Activated T-cell treated with anti-CD3 and anti-CD28 coated beads, Interleukin-2, amount 50 U/mL, for 1 hour (primary cell): ENCODE measurements at regions not wholly inside any gene's neighbourhood (a gene's known extent, or its start where the extent isn't known, plus 50 kb on each side); places are given as distances from the start of the nearest gene placed in this dataset.
"Not testable (repeated sequence)": the region's sequence is repeated elsewhere in the genome, so short reads cannot be mapped to it uniquely, and the experiment has no call there.

Source experiments
- DNase-seq: peaks from one replicate; pipeline ENCODE4 v3.0.0-alpha.2; 2020

DNA sequence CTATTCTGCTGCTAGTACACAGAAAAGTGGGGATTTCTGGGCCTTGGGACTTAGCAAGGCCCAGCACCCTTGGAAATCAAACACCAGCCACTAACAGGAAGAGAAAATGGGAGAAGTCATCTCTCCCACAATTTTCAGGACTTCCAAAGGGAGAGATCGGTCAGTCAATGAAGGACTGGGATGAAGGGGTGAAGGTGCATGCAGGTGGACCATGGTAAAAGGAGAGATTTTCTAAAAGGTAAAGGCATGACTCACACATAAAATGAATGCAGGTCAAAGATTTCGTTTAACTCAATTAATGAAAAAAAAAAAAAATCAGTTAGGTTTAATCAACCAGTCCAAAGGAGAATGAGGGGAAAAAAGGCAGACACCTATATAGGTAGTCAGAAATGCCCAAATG, 176.4 kb upstream of the PROK2 start:
- DNase-seq = no peak

- DNase-seq = no peak
Observed at GRCh38 chr3:71958533-71958932, 173.6 kb upstream of the PROK2 start.

GRCh38 chr3:71956716-71957115, 171.8 kb upstream of the PROK2 start:
- DNase-seq = no peak

DNA sequence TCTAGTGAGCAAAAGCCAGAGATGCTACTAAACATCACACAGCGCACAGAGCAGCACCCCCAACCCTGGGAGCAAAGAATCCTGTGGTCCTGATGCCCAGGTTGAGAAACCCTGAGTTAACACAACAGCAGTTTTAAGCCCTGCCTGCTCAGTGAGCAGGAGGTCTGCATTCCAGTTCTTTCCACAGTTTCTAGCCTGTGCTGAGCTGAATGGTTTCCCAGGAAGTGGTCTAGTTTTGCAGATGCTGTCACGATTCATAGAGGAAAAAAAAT, 171.1 kb upstream of the PROK2 start:
- no peak for DNase-seq

GRCh38 chr3:71955240-71956068, 170.5 kb upstream of the PROK2 start:
- DNase-seq = no peak

DNA sequence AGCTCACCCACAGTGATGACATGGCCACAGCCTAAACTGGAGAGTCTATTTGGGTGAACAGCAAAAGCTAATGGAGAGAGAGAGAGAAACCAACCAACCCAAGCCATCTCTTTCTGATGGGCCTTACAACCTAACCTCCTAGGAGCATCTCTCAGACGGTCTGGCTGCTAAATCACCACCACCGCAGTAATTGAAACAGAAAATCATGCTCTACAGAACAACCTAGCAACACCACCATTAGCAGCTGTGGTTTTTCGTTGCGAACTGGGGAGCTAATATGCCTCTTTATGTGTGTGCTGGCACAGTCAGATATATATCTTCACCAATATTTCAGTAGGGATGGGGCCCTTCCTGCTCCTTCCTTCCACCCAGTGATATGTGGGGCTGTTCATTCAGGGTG, 166.9 kb upstream of the PROK2 start:
- DNase-seq = no peak

GRCh38 chr3:71951361-71951760, 166.4 kb upstream of the PROK2 start:
- no peak for DNase-seq

- no peak for DNase-seq
Observed at GRCh38 chr3:71949442-71949841, 164.5 kb upstream of the PROK2 start.

DNA sequence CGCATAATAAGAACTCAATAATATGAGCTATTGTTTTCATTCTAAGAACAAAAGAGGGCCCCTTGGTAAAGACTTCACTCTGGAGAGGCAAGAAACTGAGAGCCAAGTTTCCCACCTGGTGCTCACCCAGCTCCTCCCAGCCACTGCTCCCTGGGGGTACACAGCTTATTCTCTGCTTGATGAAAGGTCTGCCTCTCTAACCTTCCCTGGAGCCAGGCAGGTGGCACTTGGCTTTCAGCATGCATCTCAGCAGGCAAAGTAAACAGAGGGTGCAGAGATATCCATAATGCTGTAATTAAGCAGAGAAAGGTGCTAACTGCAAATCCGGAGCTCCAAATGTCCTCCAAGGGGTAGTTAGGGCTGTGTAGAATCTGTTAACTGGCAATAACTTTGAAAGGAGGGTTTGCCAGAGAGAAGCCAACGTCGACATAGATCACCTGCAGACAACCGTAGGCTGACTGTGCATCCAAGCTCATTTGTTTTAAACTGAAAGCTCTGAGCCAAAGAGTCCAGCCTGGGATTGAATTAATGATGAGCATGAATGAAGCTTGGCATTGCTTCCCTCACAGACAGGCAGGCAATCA, 159.6 kb upstream of the PROK2 start:
- no peak for DNase-seq

DNA sequence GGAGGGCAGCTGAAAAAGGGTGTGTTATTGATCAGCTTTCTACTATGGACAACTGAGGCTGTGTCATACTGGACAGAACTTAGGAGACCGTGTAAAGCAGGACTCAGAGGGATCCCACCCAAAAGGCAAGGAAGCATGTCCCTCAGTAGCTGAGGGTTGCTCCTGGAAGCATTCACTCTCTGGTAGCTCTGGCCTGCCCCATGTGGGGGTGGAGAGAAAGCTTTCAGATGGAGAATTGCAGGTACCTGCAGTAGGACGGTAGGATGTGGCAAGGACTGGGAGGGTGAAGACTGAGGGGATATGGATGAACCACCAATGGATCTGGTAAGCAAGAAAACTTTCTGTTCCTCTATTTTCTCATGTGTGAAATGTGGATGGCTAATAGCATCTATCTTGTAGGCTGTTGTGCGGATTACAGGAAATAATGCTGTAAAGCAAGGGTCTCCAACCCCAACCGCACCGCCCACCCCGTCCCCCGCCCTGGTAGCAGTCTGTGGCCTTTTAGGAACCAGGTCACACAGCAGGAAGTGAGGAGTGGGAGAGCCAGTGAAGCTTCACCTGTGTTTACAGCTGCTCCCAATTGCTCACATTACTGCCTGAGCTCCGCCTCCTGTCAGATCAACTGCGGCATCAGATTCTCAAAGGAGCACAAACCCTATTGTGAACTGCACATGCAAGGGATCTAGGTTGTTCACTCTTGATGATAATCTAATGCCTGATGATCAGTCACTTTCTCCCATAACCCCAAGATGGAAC, 157.7 kb upstream of the PROK2 start:
- DNase-seq = no peak

GRCh38 chr3:71940486-71940885, 155.5 kb upstream of the PROK2 start:
- DNase-seq = no peak

DNA sequence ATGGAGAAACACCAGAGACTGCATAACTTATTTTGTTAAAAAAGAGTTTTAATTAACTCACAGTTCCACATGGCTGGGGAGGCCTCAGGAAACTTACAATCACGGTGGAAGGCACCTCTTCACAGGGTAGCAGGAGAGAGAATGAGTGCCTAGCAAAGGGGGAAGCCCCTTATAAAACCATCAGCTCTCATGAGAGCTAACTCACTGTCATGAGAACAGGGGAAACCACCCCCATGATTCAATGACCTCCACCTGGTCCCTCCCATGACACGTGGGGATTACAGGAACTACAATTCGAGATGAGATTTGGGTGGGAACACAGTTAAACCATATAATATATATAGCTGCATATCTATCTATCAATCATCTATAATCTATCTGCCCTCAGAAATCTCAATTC, 153.1 kb upstream of the PROK2 start:
- DNase-seq = not testable (repeated sequence)

- DNase-seq = no peak
Observed at GRCh38 chr3:71936681-71937080, 151.7 kb upstream of the PROK2 start.

- no peak for DNase-seq
Observed at GRCh38 chr3:71934520-71935270, 149.7 kb upstream of the PROK2 start.

DNA sequence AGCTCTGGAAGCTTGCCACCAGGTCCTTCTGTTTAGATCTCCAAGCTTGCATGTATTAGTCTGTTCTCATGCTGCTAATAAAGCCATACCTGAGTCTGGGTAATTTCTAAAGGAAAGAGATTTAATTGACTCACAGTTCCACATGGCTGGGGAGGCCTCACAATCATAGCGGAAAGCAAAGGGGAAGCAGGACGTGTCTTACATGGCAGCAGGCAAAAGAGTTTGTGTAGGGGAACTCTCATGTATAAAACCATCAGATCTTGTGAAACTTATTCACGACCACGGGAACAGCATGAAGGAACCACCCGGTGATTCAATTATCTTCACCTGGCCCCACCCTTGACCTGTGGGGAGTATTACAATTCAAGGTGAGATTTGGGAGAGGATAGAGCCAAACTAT, 147.0 kb upstream of the PROK2 start:
- DNase-seq = no peak

DNA sequence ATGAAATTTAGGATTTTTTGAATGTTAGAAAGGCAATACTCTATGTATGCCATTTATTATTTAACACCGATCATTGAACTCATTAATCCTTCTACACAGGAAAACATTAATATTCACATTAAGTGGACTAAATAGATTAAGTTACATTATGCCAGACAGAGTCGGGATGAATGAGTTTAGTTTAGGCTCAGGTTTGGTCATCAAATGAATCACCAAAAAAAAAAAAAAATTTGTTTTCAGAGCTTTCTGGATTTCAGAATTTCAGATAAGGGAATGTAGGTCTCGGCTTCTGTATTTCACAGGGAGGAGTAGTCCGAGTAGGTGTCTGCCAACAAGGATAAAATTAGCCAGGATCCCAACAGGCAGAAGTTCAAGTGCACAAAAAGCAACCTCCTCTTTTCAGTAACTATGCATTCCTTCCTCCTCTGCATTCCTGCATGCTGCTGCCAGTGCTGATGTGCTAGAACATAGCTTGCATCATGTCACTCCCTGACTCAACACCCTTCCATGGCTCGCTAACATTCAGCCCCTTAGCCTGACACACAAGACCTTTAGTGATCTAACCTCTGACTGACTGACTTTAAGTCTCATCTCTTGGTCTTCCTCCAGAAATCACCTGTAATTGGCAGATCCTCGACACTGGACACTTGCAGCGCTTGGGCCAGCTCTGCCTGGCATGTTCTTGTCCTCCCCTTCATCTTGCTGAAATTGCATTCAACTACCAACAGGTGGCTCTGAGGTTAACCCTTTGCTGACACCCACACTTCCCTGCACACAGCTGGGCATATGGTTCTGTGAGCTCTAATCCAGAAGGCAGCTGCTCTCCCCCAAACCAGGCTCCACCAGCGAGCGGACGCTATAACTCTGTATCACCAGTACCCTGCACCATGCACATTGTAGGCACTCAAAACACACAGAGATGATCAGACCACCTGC, 145.4 kb upstream of the PROK2 start:
- DNase-seq = no peak

DNA sequence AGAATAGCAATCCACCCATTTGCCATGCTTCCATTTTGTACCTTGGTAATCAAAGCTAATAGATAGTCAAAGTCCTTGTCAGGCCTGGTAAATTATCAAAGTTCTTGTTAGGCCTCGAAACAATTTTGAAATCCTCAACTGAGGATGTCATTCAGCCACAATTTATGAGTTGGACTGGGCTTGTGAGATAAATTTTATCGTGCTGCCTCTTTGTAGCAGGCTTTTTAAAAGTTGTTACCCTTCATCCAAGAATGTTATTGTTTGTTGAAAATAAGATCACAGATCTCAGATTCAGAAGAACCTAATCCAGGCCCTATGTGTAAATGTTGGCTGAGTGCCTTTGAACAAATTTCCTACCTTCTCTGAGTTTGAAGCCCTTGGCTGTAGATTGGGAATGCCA, 143.3 kb upstream of the PROK2 start:
- DNase-seq = no peak

- DNase-seq = no peak
Observed at GRCh38 chr3:71927505-71928066, 142.6 kb upstream of the PROK2 start.

- DNase-seq = no peak
Observed at GRCh38 chr3:71926616-71927015, 141.7 kb upstream of the PROK2 start.

GRCh38 chr3:71926262-71926600, 141.3 kb upstream of the PROK2 start:
- DNase-seq = no peak

- not testable (repeated sequence) for DNase-seq
Observed at GRCh38 chr3:71925511-71926261, 140.7 kb upstream of the PROK2 start.
